GM23248 (cell line): ENCODE measurements at regions not wholly inside any gene's neighbourhood (a gene's known extent, or its start where the extent isn't known, plus 50 kb on each side); places are given as distances from the start of the nearest gene placed in this dataset.

ENCODE experiments used
- DNase-seq: peaks from one replicate; pipeline ENCODE4 v3.0.0-alpha.2; 2015
- H2AFZ ChIP-seq: fragments of 200-600 bp; sonication (generic); 2 replicates; pipeline ENCODE4 v1.6.1; 2016; ENCODE audit warnings: antibody characterized with exemption
- H3F3A ChIP-seq: fragments of 200-600 bp; sonication (generic); 2 replicates; pipeline ENCODE4 v1.6.1; 2016; ENCODE audit warnings: mild to moderate bottlenecking, antibody characterized with exemption, mixed run types; ENCODE audit not compliant: insufficient read depth
- H3K27ac ChIP-seq: fragments of 200-600 bp; sonication (generic); 2 replicates; pipeline ENCODE4 v1.5.1; 2016; ENCODE audit warnings: mild to moderate bottlenecking
- H3K27me3 ChIP-seq: fragments of 200-600 bp; sonication (generic); replicated peaks from 2 replicates; pipeline ENCODE4 v1.6.1; 2016; ENCODE audit warnings: mild to moderate bottlenecking; ENCODE audit not compliant: insufficient read depth
- H3K36me3 ChIP-seq: fragments of 200-600 bp; sonication (generic); 2 replicates; pipeline ENCODE4 v1.6.1; 2016; ENCODE audit warnings: low read depth, mild to moderate bottlenecking
- H3K4me1 ChIP-seq: fragments of 200-600 bp; sonication (generic); 2 replicates; pipeline ENCODE4 v1.6.1; 2016; ENCODE audit warnings: mild to moderate bottlenecking; ENCODE audit not compliant: insufficient read depth
- H3K4me2 ChIP-seq: fragments of 200-600 bp; sonication (generic); one replicate; pipeline ENCODE4 v1.6.1; 2016; ENCODE audit warnings: mild to moderate bottlenecking; ENCODE audit not compliant: unreplicated experiment
- H3K4me3 ChIP-seq: fragments of 200-600 bp; sonication (generic); 2 replicates; pipeline ENCODE4 v1.5.1; 2016; ENCODE audit warnings: mild to moderate bottlenecking
- H3K79me2 ChIP-seq: fragments of 200-600 bp; sonication (generic); 2 replicates; pipeline ENCODE4 v1.6.1; 2016; ENCODE audit warnings: mild to moderate bottlenecking; ENCODE audit not compliant: insufficient read depth
- H3K9ac ChIP-seq: fragments of 200-600 bp; sonication (generic); 2 replicates; pipeline ENCODE4 v1.6.1; 2016; ENCODE audit warnings: mild to moderate bottlenecking
- H3K9me2 ChIP-seq: fragments of 200-600 bp; sonication (generic); 2 replicates; pipeline ENCODE4 v1.6.1; 2016; ENCODE audit warnings: mixed run types, mild to moderate bottlenecking, moderate library complexity; ENCODE audit not compliant: insufficient read depth
- H3K9me3 ChIP-seq: fragments of 200-600 bp; sonication (generic); one replicate; pipeline ENCODE4 v1.6.1; 2017; ENCODE audit warnings: low read depth
- H4K20me1 ChIP-seq: fragments of 200-600 bp; sonication (generic); 2 replicates; pipeline ENCODE4 v1.6.0; 2016; ENCODE audit not compliant: insufficient read depth
- EZH2 ChIP-seq: fragments of 200-600 bp; sonication (generic); IDR thresholded peaks from 2 replicates; pipeline ENCODE4 v1.6.1; 2018; ENCODE audit warnings: antibody characterized with exemption, mild to moderate bottlenecking; ENCODE audit not compliant: insufficient read depth, poor library complexity, severe bottlenecking
- EZH2phosphoT487 ChIP-seq: fragments of 200-600 bp; sonication (generic); IDR thresholded peaks from 2 replicates; pipeline ENCODE4 v1.6.1; 2018; ENCODE audit warnings: antibody characterized with exemption, moderate library complexity, mild to moderate bottlenecking, low read depth; ENCODE audit not compliant: insufficient read depth
- WGBS, 2 experiments: methylation state at CpG; one replicate each; pipeline ENCODE4 v1.1.6; 2015 to 2017; ENCODE audit warnings: low lambda C conversion rate in 2 of 2, low coverage in 1 of 2; ENCODE audit errors: missing lambda C conversion rate in 2 of 2; 5-methylcytosine and 5-hydroxymethylcytosine counted together
- in situ Hi-C: fragments of 300-500 bp; cut with MboI; formaldehyde crosslinking; loops from 2 replicates; pipeline ENCODE4 v1.15.0; 2020

DNA sequence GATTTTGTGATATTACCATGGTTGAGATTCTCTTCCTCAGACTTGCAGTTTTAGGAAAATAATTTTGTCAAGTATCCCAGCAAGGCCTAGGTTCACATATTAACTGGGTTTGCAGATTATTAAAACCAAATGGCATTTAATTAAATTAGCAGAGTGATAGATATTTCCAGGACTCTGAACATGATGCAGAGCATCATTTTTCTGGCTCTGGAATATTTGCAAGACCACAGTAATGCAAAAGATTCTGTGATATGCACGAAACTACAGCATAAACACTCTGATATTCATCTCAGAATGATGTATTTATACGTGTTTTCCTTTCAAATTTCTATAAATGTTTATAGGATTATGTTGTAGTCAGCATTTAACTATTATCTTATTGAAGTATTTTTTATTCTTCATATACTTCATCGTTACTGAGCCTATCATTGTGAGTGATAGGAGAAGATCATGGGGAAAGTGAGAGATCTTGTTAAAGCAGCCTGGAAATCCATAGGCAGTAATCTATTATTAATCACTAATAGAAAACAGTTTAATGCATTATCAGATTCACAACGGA, 1245.6 kb downstream of the OTOL1 start:
- Histone ChIP-seq H4K20me1 (no peaks in the 10 kb centered on the region), H3K79me2 (no peaks in the 10 kb centered on the region), H3K27ac (no peak overlapping the region), H3K4me2 (no peak overlapping the region), H3K4me3 (no peak overlapping the region), H3K9ac (no peak overlapping the region), H3K36me3 (no peaks in the 10 kb centered on the region), H3K9me2 (no peaks in the 10 kb centered on the region), H2AFZ (no peak overlapping the region), H3K27me3 (no peaks in the 10 kb centered on the region), H3K4me1 (0 out of 2 replicates have a peak, but pooled peaks cover 5% of the 10 kb centered on the region), H3F3A (no peaks in the 10 kb centered on the region), H3K9me3 (no peaks in the 10 kb centered on the region)
- 34 to 38% methylated on average over 4 of the region's 4 CpGs for WGBS, 2 experiments
- TF ChIP-seq EZH2phosphoT487, result no peak
- TF ChIP-seq EZH2, result no peak
- no peak for DNase-seq
- in situ Hi-C loops, result no loop called here

DNA sequence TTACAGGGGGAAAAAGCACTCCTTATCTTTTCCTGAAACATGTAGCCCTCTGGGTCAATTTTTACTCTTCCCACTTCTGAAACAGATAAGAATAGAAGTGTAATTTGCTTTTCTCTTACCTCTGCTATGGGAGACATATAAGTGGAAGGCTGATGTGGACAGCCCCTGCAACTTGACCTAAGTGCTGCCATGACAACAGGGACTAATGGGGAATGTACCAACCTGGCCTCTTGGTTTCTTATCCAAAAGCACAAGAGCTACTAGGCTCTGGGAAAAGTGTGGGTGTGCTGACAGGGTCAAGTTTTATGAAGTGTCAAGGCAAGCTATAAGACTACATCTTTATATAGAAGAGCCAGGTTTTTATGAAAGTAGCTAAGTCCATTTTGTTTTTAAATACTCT, 1246.5 kb downstream of the OTOL1 start:
- no peaks in the 10 kb centered on the region for H3K9me2 ChIP-seq
- no peaks in the 10 kb centered on the region for H3K27me3 ChIP-seq
- no peak overlapping the region for H3K4me2 ChIP-seq
- H4K20me1 ChIP-seq, result no peaks in the 10 kb centered on the region
- no peaks in the 10 kb centered on the region for H3K9me3 ChIP-seq
- H3K79me2 ChIP-seq, result no peaks in the 10 kb centered on the region
- DNase-seq, result peak; percentile 26
- in situ Hi-C loops, result no loop called here
- H3K36me3 ChIP-seq, result no peaks in the 10 kb centered on the region
- H3K9ac ChIP-seq, result no peak overlapping the region
- H2AFZ ChIP-seq, result no peak overlapping the region
- no peak overlapping the region for H3K27ac ChIP-seq
- 0 out of 2 replicates have a peak, but pooled peaks cover 5% of the 10 kb centered on the region for H3K4me1 ChIP-seq
- no peak overlapping the region for H3K4me3 ChIP-seq
- no peaks in the 10 kb centered on the region for H3F3A ChIP-seq
- TF ChIP-seq EZH2, result no peak
- TF ChIP-seq EZH2phosphoT487, result no peak

DNA sequence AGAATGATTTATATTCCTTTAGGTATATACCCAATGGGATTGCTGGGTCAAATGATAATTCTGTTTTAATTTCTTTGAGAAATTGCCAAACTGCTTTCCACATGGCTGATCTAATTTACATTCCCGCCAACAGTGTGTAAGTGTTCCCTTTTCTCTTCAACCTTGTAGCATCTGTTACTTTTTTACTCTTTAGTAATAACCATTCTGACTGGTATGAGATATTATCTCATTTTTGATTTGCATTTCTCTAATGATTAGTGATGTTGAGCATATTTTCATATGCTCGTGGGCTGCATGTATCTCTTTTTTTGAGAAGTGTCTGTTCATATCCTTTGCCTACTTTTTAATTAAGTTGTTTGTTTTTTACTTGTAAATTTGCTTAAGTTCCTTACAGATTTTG, 1264.2 kb downstream of the OTOL1 start:
- Histone ChIP-seq H2AFZ (no peak overlapping the region), H3K27ac (no peak overlapping the region), H3K4me3 (no peak overlapping the region), H3K79me2 (no peaks in the 10 kb centered on the region), H4K20me1 (no peaks in the 10 kb centered on the region), H3K4me2 (no peak overlapping the region), H3K9me2 (no peaks in the 10 kb centered on the region), H3K9me3 (no peaks in the 10 kb centered on the region), H3F3A (no peaks in the 10 kb centered on the region), H3K9ac (no peak overlapping the region), H3K4me1 (no peaks in the 10 kb centered on the region), H3K27me3 (no peaks in the 10 kb centered on the region), H3K36me3 (no peaks in the 10 kb centered on the region)
- no peak for DNase-seq
- WGBS, 2 experiments, result 78 to 83% methylated on average over 2 of the region's 2 CpGs
- TF ChIP-seq EZH2 (no peak), EZH2phosphoT487 (no peak)
- in situ Hi-C loops, result no loop called here

DNA sequence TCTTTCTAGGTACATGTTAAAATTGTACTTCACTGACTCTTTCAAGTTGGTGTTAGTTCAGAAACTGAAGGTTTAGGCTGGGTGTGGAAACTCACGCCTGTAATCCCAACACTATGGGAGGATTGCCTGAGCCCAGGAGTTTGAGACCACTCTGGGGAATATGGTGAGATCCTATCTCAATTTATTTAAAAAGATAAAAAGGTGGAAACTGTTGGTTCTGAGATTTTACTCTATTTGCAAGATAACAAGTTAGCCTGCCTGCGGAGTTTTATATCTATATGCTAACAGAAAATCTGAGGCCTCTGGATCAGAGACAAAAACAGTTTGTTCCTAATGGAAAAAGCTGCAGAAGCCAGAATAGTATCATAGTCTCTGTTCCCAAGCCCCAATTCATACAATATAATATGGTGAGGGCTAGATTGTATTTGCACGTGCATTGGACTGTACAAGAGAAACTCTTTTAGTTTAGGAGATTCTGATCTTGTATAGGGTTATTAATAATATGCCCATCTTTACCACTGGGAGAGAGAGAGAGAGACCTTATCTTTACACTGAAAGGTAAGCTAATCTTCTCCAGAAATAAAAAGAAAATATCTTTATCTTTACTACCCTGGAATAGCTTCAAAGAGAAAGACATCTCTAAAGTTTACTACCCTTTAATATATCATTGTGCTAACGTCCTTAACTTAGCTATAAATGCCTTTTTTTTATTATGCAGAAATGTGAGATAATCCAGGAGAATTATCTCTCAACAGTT, 1267.6 kb downstream of the OTOL1 start:
- Histone ChIP-seq H3F3A (no peaks in the 10 kb centered on the region), H3K9ac (no peak overlapping the region), H3K27ac (no peak overlapping the region), H2AFZ (no peak overlapping the region), H3K4me1 (no peaks in the 10 kb centered on the region), H3K9me3 (no peaks in the 10 kb centered on the region), H3K9me2 (no peaks in the 10 kb centered on the region), H3K79me2 (no peaks in the 10 kb centered on the region), H3K36me3 (no peaks in the 10 kb centered on the region), H3K4me2 (no peak overlapping the region), H3K4me3 (no peak overlapping the region), H4K20me1 (no peaks in the 10 kb centered on the region), H3K27me3 (no peaks in the 10 kb centered on the region)
- DNase-seq, result no peak
- in situ Hi-C loops, result no loop called here
- 64 to 70% methylated on average over 4 of the region's 4 CpGs for WGBS, 2 experiments
- no peak for TF ChIP-seq EZH2phosphoT487
- TF ChIP-seq EZH2, result no peak

DNA sequence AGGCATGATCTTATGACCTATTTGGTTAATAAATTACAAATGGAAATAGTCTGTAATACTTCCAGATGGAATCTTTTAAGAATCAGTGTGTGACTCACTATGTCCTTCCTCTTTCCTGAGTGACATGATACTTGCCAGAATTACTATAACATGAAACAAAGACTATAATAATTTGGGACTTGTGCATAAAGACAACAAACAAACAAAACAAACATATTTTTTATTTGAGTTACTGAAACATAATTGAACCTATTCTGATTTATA, 1268.1 kb downstream of the OTOL1 start:
- in situ Hi-C loops, result no loop called here
- no peaks in the 10 kb centered on the region for H3K4me1 ChIP-seq

More for the DNA sequence above, 1268.1 kb downstream of the OTOL1 start:
- H3K36me3 ChIP-seq, result no peaks in the 10 kb centered on the region
- no peak overlapping the region for H2AFZ ChIP-seq
- H3K4me2 ChIP-seq, result no peak overlapping the region
- H3K27ac ChIP-seq, result no peak overlapping the region
- H3F3A ChIP-seq, result 0 out of 2 replicates have a peak, but pooled peaks cover 4% of the 10 kb centered on the region
- H3K79me2 ChIP-seq, result no peaks in the 10 kb centered on the region
- no peak overlapping the region for H3K4me3 ChIP-seq
- TF ChIP-seq EZH2 (no peak), EZH2phosphoT487 (no peak)
- no peaks in the 10 kb centered on the region for H3K9me2 ChIP-seq
- H4K20me1 ChIP-seq, result no peaks in the 10 kb centered on the region
- H3K9me3 ChIP-seq, result no peaks in the 10 kb centered on the region
- peak; percentile 28 for DNase-seq
- no peak overlapping the region for H3K9ac ChIP-seq
- H3K27me3 ChIP-seq, result no peaks in the 10 kb centered on the region
